Hepatic stellate cell (primary cell): ENCODE measurements at regions not wholly inside any gene's neighbourhood (a gene's known extent, or its start where the extent isn't known, plus 50 kb on each side); places are given as distances from the start of the nearest gene placed in this dataset.
"Not testable (repeated sequence)": the region's sequence is repeated elsewhere in the genome, so short reads cannot be mapped to it uniquely, and the experiment has no call there.

Experiments used
- DNase-seq: peaks from one replicate; pipeline ENCODE4 v3.0.0; 2011; ENCODE audit warnings: low spot score

- not testable (repeated sequence) for DNase-seq
Observed at GRCh38 chrX:92298067-92298466, 518.9 kb downstream of the PCDH11X start.

- not testable (repeated sequence) for DNase-seq
Observed at GRCh38 chrX:92333194-92333593, 554.0 kb downstream of the PCDH11X start.

- DNase-seq, result not testable (repeated sequence)
Observed at GRCh38 chrX:92351065-92351464, 571.9 kb downstream of the PCDH11X start.

- DNase-seq, result no peak
Observed at GRCh38 chrX:92351511-92351910, 572.3 kb downstream of the PCDH11X start.
